ENCODE measurements at regions not wholly inside any gene's neighbourhood (a gene's known extent, or its start where the extent isn't known, plus 50 kb on each side); places are given as distances from the start of the nearest gene placed in this dataset.

GRCh38 chr5:67305913-67306710 lies 109.5 kb upstream of the CD180 start:
- peaks cover 31% of the 10 kb centered on the region for H3K4me1 Mint-ChIP-seq (ENCODE audit: low read depth, unreplicated experiment)
- Histone ChIP-seq H3K79me2 (ENCODE audit: insufficient read depth, low read length) (no peaks in the 10 kb centered on the region), H3K4me1 (ENCODE audit: insufficient read depth, low read length) (peaks cover 46% of the 10 kb centered on the region), H3K9ac (ENCODE audit: low read length) (no peak overlapping the region), H2AFZ (ENCODE audit: low read depth, low read length) (peak overlapping the region; percentile 6), H3K4me3 (ENCODE audit: insufficient read depth, low read depth, low read length) (no peak overlapping the region), H3K27ac (ENCODE audit: low read depth, low read length) (no peak overlapping the region), H3K4me2 (ENCODE audit: low read length) (peak overlapping the region; percentile 32), H4K20me1 (ENCODE audit: insufficient read depth, low read length) (no peaks in the 10 kb centered on the region), H3K36me3 (ENCODE audit: insufficient read depth, low read length) (no peaks in the 10 kb centered on the region), H3K27me3 (ENCODE audit: insufficient read depth, low read length) (no peaks in the 10 kb centered on the region), H3K9me3 (ENCODE audit: insufficient read depth, low read depth, low read length) (no peaks in the 10 kb centered on the region)
- H3K36me3 Mint-ChIP-seq (ENCODE audit: low read depth, unreplicated experiment) = peaks cover 1% of the 10 kb centered on the region
- DNase-seq (ENCODE audit: low read depth) = peak; percentile 36
- no peak overlapping the region for H3K4me3 Mint-ChIP-seq (ENCODE audit: unreplicated experiment)
- no peaks in the 10 kb centered on the region for H3K27me3 Mint-ChIP-seq (ENCODE audit: low read depth, unreplicated experiment)
- H3K27ac Mint-ChIP-seq (ENCODE audit: unreplicated experiment) = no peak overlapping the region
- no peak for TF ChIP-seq EZH2 (IDR thresholded peaks at IDR 0.05; ENCODE audit: insufficient read depth, low read length)
- TF ChIP-seq, protein P1, sequence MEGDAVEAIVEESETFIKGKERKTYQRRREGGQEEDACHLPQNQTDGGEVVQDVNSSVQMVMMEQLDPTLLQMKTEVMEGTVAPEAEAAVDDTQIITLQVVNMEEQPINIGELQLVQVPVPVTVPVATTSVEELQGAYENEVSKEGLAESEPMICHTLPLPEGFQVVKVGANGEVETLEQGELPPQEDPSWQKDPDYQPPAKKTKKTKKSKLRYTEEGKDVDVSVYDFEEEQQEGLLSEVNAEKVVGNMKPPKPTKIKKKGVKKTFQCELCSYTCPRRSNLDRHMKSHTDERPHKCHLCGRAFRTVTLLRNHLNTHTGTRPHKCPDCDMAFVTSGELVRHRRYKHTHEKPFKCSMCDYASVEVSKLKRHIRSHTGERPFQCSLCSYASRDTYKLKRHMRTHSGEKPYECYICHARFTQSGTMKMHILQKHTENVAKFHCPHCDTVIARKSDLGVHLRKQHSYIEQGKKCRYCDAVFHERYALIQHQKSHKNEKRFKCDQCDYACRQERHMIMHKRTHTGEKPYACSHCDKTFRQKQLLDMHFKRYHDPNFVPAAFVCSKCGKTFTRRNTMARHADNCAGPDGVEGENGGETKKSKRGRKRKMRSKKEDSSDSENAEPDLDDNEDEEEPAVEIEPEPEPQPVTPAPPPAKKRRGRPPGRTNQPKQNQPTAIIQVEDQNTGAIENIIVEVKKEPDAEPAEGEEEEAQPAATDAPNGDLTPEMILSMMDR (IDR thresholded peaks at IDR 0.05; ENCODE audit: insufficient read depth, low read depth, low read length) = no peak
- no peak for FAIRE-seq
- peaks cover 1% of the 10 kb centered on the region for H3K9me3 Mint-ChIP-seq (ENCODE audit: unreplicated experiment)

DNA sequence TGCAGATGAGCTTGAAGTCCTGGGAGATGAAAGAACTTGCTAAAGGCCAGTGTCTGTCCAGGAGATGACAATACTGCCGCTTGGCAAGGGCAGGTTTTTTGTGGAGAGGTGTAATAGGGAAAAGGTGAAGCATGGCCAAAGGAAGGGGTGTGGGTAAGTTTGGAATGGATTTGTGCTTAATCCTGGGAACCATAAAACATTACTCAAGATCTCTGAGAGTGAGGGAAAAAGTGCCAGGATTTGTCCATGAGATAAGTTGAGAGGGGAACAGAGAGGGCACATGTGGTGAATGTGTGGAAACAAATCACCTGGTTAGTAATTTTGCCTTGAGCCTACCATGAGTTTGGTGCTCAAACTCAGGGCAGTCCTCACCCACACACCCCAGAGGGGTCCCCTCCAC lies 108.8 kb upstream of the CD180 start:
- no peak for TF ChIP-seq EZH2 (IDR thresholded peaks at IDR 0.05; ENCODE audit: insufficient read depth, low read length)
- TF ChIP-seq, protein P1 (IDR thresholded peaks at IDR 0.05; ENCODE audit: insufficient read depth, low read depth, low read length) = no peak
- H3K9ac ChIP-seq (ENCODE audit: low read length) = no peak overlapping the region
- no peak for DNase-seq (ENCODE audit: low read depth)
- Mint-ChIP-seq H3K9me3 (ENCODE audit: unreplicated experiment) (peaks cover 1% of the 10 kb centered on the region), H3K36me3 (ENCODE audit: low read depth, unreplicated experiment) (peaks cover 1% of the 10 kb centered on the region), H3K4me1 (ENCODE audit: low read depth, unreplicated experiment) (peaks cover 38% of the 10 kb centered on the region), H3K27me3 (ENCODE audit: low read depth, unreplicated experiment) (no peaks in the 10 kb centered on the region), H3K27ac (ENCODE audit: unreplicated experiment) (no peak overlapping the region), H3K4me3 (ENCODE audit: unreplicated experiment) (peak overlapping the region; percentile 22)
- no peaks in the 10 kb centered on the region for H3K9me3 ChIP-seq (ENCODE audit: insufficient read depth, low read depth, low read length)
- H3K79me2 ChIP-seq (ENCODE audit: insufficient read depth, low read length) = no peaks in the 10 kb centered on the region
- peaks cover 49% of the 10 kb centered on the region for H3K4me1 ChIP-seq (ENCODE audit: insufficient read depth, low read length)
- H3K27me3 ChIP-seq (ENCODE audit: insufficient read depth, low read length) = no peaks in the 10 kb centered on the region
- H3K27ac ChIP-seq (ENCODE audit: low read depth, low read length) = no peak overlapping the region
- no peaks in the 10 kb centered on the region for H4K20me1 ChIP-seq (ENCODE audit: insufficient read depth, low read length)
- peak; percentile 54 for FAIRE-seq
- no peak overlapping the region for H3K4me3 ChIP-seq (ENCODE audit: insufficient read depth, low read depth, low read length)
- H3K36me3 ChIP-seq (ENCODE audit: insufficient read depth, low read length) = no peaks in the 10 kb centered on the region
- peak overlapping the region; percentile 32 for H3K4me2 ChIP-seq (ENCODE audit: low read length)
- no peak overlapping the region for H2AFZ ChIP-seq (ENCODE audit: low read depth, low read length)

DNA sequence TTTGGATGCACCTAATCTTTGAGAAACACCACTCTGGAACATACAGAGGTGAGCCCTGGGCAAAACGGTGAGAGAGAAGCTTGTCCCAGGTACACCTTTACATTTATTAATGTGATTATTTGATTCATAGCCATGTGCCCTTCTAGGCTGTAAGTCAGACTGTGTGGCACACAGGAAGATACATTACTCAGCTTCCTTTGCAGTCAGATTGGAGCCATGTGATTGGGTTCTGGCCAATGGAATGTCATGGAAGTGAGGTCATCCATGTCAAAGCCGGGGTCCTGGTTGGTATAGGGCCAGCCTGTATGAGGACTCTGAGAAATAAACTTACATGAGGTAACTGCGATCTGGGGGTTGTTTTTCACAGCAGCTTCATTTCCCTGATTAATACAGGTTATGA lies 106.8 kb upstream of the CD180 start:
- Mint-ChIP-seq H3K4me3 (ENCODE audit: unreplicated experiment) (no peak overlapping the region), H3K36me3 (ENCODE audit: low read depth, unreplicated experiment) (peaks cover 1% of the 10 kb centered on the region), H3K27ac (ENCODE audit: unreplicated experiment) (no peak overlapping the region), H3K9me3 (ENCODE audit: unreplicated experiment) (no peaks in the 10 kb centered on the region), H3K4me1 (ENCODE audit: low read depth, unreplicated experiment) (peaks cover 46% of the 10 kb centered on the region), H3K27me3 (ENCODE audit: low read depth, unreplicated experiment) (no peaks in the 10 kb centered on the region)
- TF ChIP-seq, protein P1 (IDR thresholded peaks at IDR 0.05; ENCODE audit: insufficient read depth, low read depth, low read length) = no peak
- no peak for TF ChIP-seq EZH2 (IDR thresholded peaks at IDR 0.05; ENCODE audit: insufficient read depth, low read length)
- Histone ChIP-seq H3K27me3 (ENCODE audit: insufficient read depth, low read length) (no peaks in the 10 kb centered on the region), H4K20me1 (ENCODE audit: insufficient read depth, low read length) (no peaks in the 10 kb centered on the region), H3K9ac (ENCODE audit: low read length) (no peak overlapping the region), H3K36me3 (ENCODE audit: insufficient read depth, low read length) (no peaks in the 10 kb centered on the region), H3K27ac (ENCODE audit: low read depth, low read length) (no peak overlapping the region), H2AFZ (ENCODE audit: low read depth, low read length) (no peak overlapping the region), H3K9me3 (ENCODE audit: insufficient read depth, low read depth, low read length) (no peaks in the 10 kb centered on the region), H3K79me2 (ENCODE audit: insufficient read depth, low read length) (no peaks in the 10 kb centered on the region), H3K4me3 (ENCODE audit: insufficient read depth, low read depth, low read length) (no peak overlapping the region), H3K4me2 (ENCODE audit: low read length) (no peak overlapping the region), H3K4me1 (ENCODE audit: insufficient read depth, low read length) (peaks cover 49% of the 10 kb centered on the region)
- DNase-seq (ENCODE audit: low read depth) = no peak
- peak; percentile 23 for FAIRE-seq

All from astrocyte (in vitro differentiated cells and primary cell).